ENCODE measurements at regions not wholly inside any gene's neighbourhood (a gene's known extent, or its start where the extent isn't known, plus 50 kb on each side); places are given as distances from the start of the nearest gene placed in this dataset.

DNA sequence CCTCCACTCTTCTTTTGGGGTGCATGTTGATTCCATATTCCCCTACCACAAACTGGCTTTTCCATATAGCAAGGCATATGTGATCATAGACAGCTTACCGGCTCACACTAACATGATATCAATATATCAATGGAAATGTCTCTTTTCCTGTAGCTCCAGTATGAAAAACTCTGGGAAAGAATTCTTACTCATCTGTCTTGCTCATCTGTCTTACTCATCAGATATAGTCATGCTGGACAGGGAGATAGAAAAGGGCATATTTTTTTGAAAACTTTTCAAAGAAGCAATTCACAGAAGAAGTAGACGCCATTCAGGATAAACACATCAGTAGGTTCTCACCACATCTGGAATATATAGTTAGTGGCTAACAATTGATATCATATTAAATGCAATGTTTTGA is 794.7 kb downstream of the RAB28 start:
- in situ Hi-C loops (cut with MboI; ENCODE audit: low pct_unique_long_range_greater_than_20kb, low sequenced_read_pairs, unreplicated experiment), result no loop called here
- no peak for TF ChIP-seq CTCF (IDR thresholded peaks at IDR 0.05; ENCODE audit: extremely low read depth, insufficient read depth, missing control alignments)
- no peak for DNase-seq (ENCODE audit: low spot score)

GRCh38 chr4:12679217-12679616 is 804.9 kb downstream of the RAB28 start:
- peak; percentile 40 for TF ChIP-seq CTCF (IDR thresholded peaks at IDR 0.05; ENCODE audit: extremely low read depth, insufficient read depth, missing control alignments)
- in situ Hi-C loops (cut with MboI; ENCODE audit: low pct_unique_long_range_greater_than_20kb, low sequenced_read_pairs, unreplicated experiment), result no loop called here
- DNase-seq (ENCODE audit: low spot score), result no peak

DNA sequence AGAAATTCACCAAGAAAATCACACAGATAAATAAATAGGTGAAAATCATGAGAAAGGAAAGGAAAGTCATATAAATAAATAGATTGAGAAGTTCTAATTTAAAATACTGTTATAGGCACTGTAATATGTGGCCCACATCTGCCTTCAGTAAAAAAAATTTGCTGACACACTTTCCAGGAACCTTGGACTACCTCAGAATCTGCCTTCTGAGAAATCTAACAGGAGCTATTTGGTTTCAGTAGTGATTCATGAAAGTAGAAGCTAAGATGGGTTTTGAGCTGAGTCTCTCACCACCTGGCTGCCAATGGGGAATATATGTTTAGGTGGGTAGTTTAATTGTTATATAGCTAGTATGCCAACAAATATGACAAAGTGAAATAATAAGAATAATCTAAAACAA is 810.0 kb downstream of the RAB28 start:
- TF ChIP-seq CTCF (IDR thresholded peaks at IDR 0.05; ENCODE audit: extremely low read depth, insufficient read depth, missing control alignments), result no peak
- DNase-seq (ENCODE audit: low spot score), result no peak
- in situ Hi-C loops (cut with MboI; ENCODE audit: low pct_unique_long_range_greater_than_20kb, low sequenced_read_pairs, unreplicated experiment), result no loop called here

GRCh38 chr4:12672303-12672702 is 811.8 kb downstream of the RAB28 start:
- no peak for DNase-seq (ENCODE audit: low spot score)
- TF ChIP-seq CTCF (IDR thresholded peaks at IDR 0.05; ENCODE audit: extremely low read depth, insufficient read depth, missing control alignments), result no peak
- in situ Hi-C loops (cut with MboI; ENCODE audit: low pct_unique_long_range_greater_than_20kb, low sequenced_read_pairs, unreplicated experiment), result no loop called here

- no peak for TF ChIP-seq CTCF (IDR thresholded peaks at IDR 0.05; ENCODE audit: extremely low read depth, insufficient read depth, missing control alignments)
- in situ Hi-C loops (cut with MboI; ENCODE audit: low pct_unique_long_range_greater_than_20kb, low sequenced_read_pairs, unreplicated experiment), result no loop called here
- DNase-seq (ENCODE audit: low spot score), result no peak
These were observed 826.0 kb downstream of the RAB28 start for GRCh38 chr4:12658146-12658545.

GRCh38 chr4:12651876-12652275 is 832.3 kb downstream of the RAB28 start:
- no peak for DNase-seq (ENCODE audit: low spot score)
- in situ Hi-C loops (cut with MboI; ENCODE audit: low pct_unique_long_range_greater_than_20kb, low sequenced_read_pairs, unreplicated experiment), result no loop called here
- TF ChIP-seq CTCF (IDR thresholded peaks at IDR 0.05; ENCODE audit: extremely low read depth, insufficient read depth, missing control alignments), result no peak

DNA sequence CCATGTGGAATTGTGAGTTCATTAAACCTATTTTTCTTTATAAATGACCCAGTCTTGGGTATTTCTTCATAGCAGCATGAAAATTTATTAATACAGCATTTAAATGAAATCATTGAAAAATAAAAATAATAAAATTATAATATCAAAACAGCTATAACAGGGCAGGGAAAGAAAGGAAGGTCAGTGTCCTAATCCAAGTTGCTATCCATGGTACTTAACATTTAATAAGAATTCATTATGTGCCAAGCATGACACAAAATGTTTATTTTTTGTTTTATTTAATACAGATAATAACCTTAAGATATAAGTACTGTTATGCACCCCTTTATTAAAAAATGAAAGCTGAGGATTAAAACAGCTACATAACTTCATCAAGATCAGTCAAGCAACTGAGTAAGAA is 838.4 kb downstream of the RAB28 start:
- in situ Hi-C loops (cut with MboI; ENCODE audit: low pct_unique_long_range_greater_than_20kb, low sequenced_read_pairs, unreplicated experiment), result no loop called here
- DNase-seq (ENCODE audit: low spot score), result no peak
- no peak for TF ChIP-seq CTCF (IDR thresholded peaks at IDR 0.05; ENCODE audit: extremely low read depth, insufficient read depth, missing control alignments)

All from GM13977 (cell line).